ENCODE measurements at regions not wholly inside any gene's neighbourhood (a gene's known extent, or its start where the extent isn't known, plus 50 kb on each side); places are given as distances from the start of the nearest gene placed in this dataset.

GRCh38 chr18:42559069-42559690, 556.3 kb downstream of the RIT2 start:
- H3K4me3 ChIP-seq (ENCODE audit: control insufficient read depth, low read depth, low read length): no peak overlapping the region
- DNase-seq (ENCODE audit: low read depth): no peak
- no peak for TF ChIP-seq CTCF (IDR thresholded peaks at IDR 0.05; ENCODE audit: control insufficient read depth, insufficient read depth, low read depth, low read length, missing control alignments)

GRCh38 chr18:42561521-42561920, 554.0 kb downstream of the RIT2 start:
- DNase-seq (ENCODE audit: low read depth): no peak

GRCh38 chr18:42563995-42564394, 551.5 kb downstream of the RIT2 start:
- DNase-seq (ENCODE audit: low read depth): no peak
- no peak for TF ChIP-seq CTCF (IDR thresholded peaks at IDR 0.05; ENCODE audit: control insufficient read depth, insufficient read depth, low read depth, low read length, missing control alignments)
- no peak overlapping the region for H3K4me3 ChIP-seq (ENCODE audit: control insufficient read depth, low read depth, low read length)

More at GRCh38 chr18:42561521-42561920, 554.0 kb downstream of the RIT2 start:
- TF ChIP-seq CTCF (IDR thresholded peaks at IDR 0.05; ENCODE audit: control insufficient read depth, insufficient read depth, low read depth, low read length, missing control alignments): no peak
- no peak overlapping the region for H3K4me3 ChIP-seq (ENCODE audit: control insufficient read depth, low read depth, low read length)

- no peak overlapping the region for H3K4me3 ChIP-seq (ENCODE audit: control insufficient read depth, low read depth, low read length)
- TF ChIP-seq CTCF (IDR thresholded peaks at IDR 0.05; ENCODE audit: control insufficient read depth, insufficient read depth, low read depth, low read length, missing control alignments): no peak
- no peak for DNase-seq (ENCODE audit: low read depth)
Measured at GRCh38 chr18:42564761-42565160, 550.7 kb downstream of the RIT2 start.

GRCh38 chr18:42568773-42569172, 546.7 kb downstream of the RIT2 start:
- DNase-seq (ENCODE audit: low read depth): no peak
- no peak overlapping the region for H3K4me3 ChIP-seq (ENCODE audit: control insufficient read depth, low read depth, low read length)
- no peak for TF ChIP-seq CTCF (IDR thresholded peaks at IDR 0.05; ENCODE audit: control insufficient read depth, insufficient read depth, low read depth, low read length, missing control alignments)

GRCh38 chr18:42574871-42575270, 540.6 kb downstream of the RIT2 start:
- H3K4me3 ChIP-seq (ENCODE audit: control insufficient read depth, low read depth, low read length): no peak overlapping the region
- no peak for TF ChIP-seq CTCF (IDR thresholded peaks at IDR 0.05; ENCODE audit: control insufficient read depth, insufficient read depth, low read depth, low read length, missing control alignments)
- no peak for DNase-seq (ENCODE audit: low read depth)

All from AG09309 (cell line).